ENCODE measurements at regions not wholly inside any gene's neighbourhood (a gene's known extent, or its start where the extent isn't known, plus 50 kb on each side); places are given as distances from the start of the nearest gene placed in this dataset.

DNA sequence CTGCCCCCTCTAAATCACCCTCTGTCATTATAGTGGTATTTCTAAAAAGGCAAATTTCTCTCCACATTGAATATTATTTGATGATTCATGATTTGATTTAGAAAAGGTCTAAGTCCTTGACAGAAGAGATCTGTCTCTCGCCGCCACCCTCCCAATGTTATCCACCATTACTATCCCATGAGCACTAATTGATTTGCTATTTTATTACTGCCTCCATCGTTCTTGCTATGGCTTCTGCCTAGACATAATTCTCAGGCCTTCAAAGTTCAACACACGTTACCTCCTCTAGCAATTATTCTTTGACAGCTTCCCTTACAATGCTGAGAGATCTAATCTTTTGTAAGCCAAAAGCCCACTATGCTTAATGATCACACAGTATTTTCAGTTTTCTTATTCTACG, 507.0 kb upstream of the CHAC2 start:
- DNase-seq (ENCODE audit: low read depth) = no peak

DNA sequence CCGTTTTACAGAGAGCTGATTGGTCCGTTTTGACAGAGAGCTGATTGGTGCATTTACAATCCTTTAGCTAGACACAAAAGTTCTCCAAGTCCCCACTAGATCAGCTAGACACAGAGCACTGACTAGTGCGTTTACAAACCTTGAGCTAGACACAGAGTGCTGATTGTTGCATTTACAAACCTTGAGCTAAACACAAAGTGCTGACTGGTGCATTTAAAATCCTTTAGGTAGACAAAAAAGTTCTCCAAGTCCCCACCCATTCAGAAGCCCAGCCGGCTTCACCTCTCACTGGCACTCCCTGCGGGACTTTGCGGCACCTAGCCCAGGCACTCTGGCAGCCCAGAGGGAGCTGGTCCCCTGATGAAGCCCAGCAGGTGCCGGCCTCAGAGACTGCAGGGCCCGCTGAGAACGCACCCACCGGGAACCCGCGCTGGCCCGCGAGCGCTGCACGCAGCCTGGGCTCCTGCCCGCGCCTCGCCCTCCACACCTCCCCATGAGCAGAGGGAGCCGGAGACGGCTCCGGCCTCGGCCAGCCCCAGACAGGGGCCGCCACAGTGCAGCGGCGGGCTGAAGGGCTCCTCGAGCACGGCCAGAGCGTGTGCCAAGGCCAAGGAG, 508.1 kb upstream of the CHAC2 start:
- no peak for DNase-seq (ENCODE audit: low read depth)

GRCh38 chr2:53257287-53257686, 510.3 kb upstream of the CHAC2 start:
- no peak for DNase-seq (ENCODE audit: low read depth)

GRCh38 chr2:53253244-53253643, 514.4 kb upstream of the CHAC2 start:
- no peak for DNase-seq (ENCODE audit: low read depth)

DNA sequence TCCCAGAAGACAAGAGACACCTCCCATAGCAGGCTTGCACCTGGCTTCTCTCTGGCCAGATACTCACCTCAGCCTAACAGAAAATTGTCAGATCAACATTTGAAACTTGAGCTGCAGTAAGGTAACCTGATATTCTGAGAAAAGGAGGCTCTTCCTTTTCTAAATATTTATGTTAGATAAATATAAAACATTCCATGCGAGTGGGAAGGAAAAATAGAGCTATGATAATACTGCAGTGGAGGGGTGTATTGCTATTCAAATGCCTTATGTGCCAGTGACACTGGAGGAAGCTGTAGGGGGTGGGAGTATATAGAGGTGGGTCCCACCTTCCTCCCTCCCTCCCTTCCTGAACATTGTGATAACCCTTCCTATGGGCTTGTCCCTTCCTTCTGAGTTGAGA, 515.5 kb upstream of the CHAC2 start:
- DNase-seq (ENCODE audit: low read depth) = peak; percentile 7

GRCh38 chr2:53247956-53248735, 519.5 kb upstream of the CHAC2 start:
- no peak for DNase-seq (ENCODE audit: low read depth)

- DNase-seq (ENCODE audit: low read depth) = no peak
These were observed 524.2 kb upstream of the CHAC2 start for GRCh38 chr2:53243430-53243829.

GRCh38 chr2:53242090-53242489, 525.5 kb upstream of the CHAC2 start:
- no peak for DNase-seq (ENCODE audit: low read depth)

- DNase-seq (ENCODE audit: low read depth) = no peak
These were observed 531.6 kb upstream of the CHAC2 start for GRCh38 chr2:53235836-53236582.

- peak; percentile 34 for DNase-seq (ENCODE audit: low read depth)
These were observed 533.1 kb upstream of the CHAC2 start for GRCh38 chr2:53234548-53234903.

GRCh38 chr2:53233759-53234547, 533.7 kb upstream of the CHAC2 start:
- DNase-seq (ENCODE audit: low read depth) = no peak

- no peak for DNase-seq (ENCODE audit: low read depth)
These were observed 535.7 kb upstream of the CHAC2 start for GRCh38 chr2:53231908-53232307.

GRCh38 chr2:53230691-53231090, 536.9 kb upstream of the CHAC2 start:
- no peak for DNase-seq (ENCODE audit: low read depth)

GRCh38 chr2:53227535-53227934, 540.1 kb upstream of the CHAC2 start:
- DNase-seq (ENCODE audit: low read depth) = no peak

DNA sequence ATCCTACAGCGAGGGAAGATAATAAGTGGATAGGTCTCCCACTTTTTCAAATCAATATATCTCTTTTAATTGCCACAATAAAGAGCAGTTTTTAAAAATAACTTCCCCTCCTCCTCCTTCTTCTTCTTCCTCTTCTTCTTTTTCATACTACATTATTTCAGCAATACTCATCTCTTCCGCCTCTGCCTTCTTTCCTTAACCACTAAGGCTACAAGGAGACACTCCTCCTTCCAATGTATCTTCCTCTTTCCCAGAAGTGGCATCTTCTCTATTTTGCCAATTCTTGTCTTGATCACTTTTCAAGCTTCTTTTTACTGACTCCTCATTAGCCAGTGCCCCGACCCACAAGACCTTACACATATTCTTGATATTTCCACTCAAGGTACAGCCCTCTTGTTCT, 546.6 kb upstream of the CHAC2 start:
- no peak for DNase-seq (ENCODE audit: low read depth)

GRCh38 chr2:53217250-53217649, 550.4 kb upstream of the CHAC2 start:
- no peak for DNase-seq (ENCODE audit: low read depth)

DNA sequence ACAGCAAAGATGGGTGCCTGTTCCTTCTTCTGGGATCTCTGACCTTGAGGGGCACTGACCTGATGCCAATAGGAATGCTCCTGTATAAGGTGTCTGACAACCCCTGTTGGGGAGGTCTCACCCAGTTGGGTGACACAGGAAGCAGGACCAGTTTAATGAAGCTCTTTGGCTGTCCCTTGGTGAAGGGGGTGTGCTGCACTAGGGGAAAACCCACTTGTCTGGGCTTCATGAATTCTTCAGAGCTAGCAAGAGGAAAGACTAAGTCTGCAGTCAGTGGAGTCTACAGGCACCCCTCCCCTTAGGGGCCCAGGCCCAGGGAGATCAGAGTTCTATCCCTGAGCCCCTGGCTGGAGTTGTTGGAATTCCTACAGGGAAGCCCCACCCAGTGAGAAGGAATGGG, 550.8 kb upstream of the CHAC2 start:
- no peak for DNase-seq (ENCODE audit: low read depth)

DNA sequence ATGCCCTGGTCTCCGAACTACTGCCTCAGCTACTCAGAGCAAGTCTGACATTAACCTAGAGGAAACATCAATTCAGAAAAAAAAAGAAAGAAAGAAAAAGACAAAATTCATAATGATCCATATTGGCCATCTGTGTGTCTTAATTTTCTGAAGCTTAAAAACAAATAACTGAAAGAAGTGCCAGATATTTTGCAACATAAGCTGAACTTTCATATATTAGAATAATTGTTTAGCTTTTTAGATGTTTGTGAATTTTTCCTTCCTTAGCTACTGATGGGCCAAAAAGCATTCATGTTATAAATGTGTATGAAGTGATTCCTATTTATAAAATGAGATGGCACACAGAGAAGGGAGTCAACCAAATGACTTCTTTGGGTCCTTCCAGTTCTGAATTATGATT, 555.0 kb upstream of the CHAC2 start:
- DNase-seq (ENCODE audit: low read depth) = no peak

- DNase-seq (ENCODE audit: low read depth) = no peak
These were observed 556.3 kb upstream of the CHAC2 start for GRCh38 chr2:53211201-53211774.

DNA sequence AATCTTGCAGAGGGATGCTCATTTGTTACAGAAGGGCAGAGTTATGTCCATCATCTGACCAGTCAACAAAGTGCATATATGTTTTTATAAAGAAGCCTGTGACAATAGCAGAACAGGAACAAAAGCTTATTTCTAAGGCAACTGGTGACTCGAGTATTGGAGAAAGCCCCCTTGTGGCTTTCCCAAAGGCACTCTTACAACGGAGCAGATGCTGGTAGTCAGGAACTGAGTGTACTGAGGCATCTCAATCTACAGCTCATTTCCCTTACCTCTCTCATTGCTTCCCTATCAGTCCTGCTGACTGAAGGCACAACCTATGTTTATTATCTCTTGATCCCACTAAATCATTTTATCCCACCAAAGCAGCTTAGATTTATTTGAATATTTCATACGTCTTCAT, 557.1 kb upstream of the CHAC2 start:
- no peak for DNase-seq (ENCODE audit: low read depth)

DNA sequence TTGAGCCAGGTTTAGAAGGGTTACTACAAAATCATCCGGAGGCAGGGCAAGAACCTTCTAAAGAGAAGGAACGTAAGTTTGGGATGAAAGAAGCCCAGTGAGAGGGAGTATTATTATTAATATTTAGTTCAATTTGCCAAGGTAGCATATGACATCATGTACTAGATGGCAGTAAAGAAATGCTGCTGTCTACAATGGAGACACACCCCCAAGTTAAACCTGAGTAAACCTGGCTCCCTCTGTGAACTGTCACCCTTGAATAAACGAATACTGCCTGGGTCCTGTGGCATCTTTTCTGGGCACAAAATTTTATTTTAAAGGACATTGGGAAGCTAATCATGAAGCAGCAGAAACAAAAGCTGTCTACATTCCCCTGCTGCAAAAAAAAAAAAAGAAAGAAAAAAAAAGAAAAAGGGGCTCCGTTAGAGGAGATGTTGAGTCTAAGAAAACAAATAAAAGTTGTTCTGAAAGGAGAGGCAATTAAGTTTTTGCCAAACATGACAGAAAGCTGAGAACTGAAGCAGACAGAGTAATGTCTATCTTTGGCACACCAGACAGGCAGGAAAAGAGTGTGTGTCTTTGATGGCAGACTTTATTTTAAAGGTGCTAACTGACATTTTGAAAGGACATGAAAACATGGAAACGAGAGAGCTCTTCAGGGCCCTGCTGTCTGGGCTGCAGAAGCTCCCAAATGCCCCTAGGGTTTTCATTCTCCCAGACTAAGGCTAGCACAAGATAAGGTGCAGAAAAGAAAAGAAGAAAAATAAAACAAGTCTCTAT, 557.7 kb upstream of the CHAC2 start:
- DNase-seq (ENCODE audit: low read depth) = no peak

Data from iris pigment epithelial cell (primary cell).